Esophagus muscularis mucosa (tissue), 4 donors: ENCODE measurements at regions not wholly inside any gene's neighbourhood (a gene's known extent, or its start where the extent isn't known, plus 50 kb on each side); places are given as distances from the start of the nearest gene placed in this dataset.

Experiments
- DNase-seq: peaks from one replicate; pipeline ENCODE4 v3.0.0-alpha.2; 2017; ENCODE audit errors: extremely low spot score
- H3K27ac ChIP-seq, 4 donors: fragments of 200-600 bp; sonication (generic); replicated peaks in 1 of 4; 1 replicate in 3 of 4; 2 replicates in 1 of 4; pipeline ENCODE4 v1.5.1; 2016 to 2019; ENCODE audit warnings: mild to moderate bottlenecking in 1 of 4
- H3K27me3 ChIP-seq, 4 donors: fragments of 200-600 bp; sonication (generic); one replicate each; pipeline versions ENCODE4 v1.5.1 to v1.6.0; 2016 to 2019
- H3K36me3 ChIP-seq, 4 donors: fragments of 200-600 bp; sonication (generic); one replicate each; pipeline ENCODE4 v1.5.1; 2016 to 2019
- H3K4me1 ChIP-seq, 4 donors: fragments of 200-600 bp; sonication (generic); one replicate each; pipeline ENCODE4 v1.5.1; 2016 to 2019
- H3K4me3 ChIP-seq, 4 donors: fragments of 200-600 bp; sonication (generic); 1 replicate in 2 of 4; 2 replicates in 2 of 4; pipeline ENCODE4 v1.5.1; 2016 to 2019; ENCODE audit warnings: mild to moderate bottlenecking in 4 of 4, moderate library complexity in 1 of 4
- H3K9me3 ChIP-seq, 4 donors: fragments of 200-600 bp; sonication (generic); 1 replicate in 3 of 4; 2 replicates in 1 of 4; pipeline ENCODE4 v1.5.1; 2016 to 2019
- EP300 ChIP-seq: sonication (generic); formaldehyde crosslinking; IDR thresholded peaks from one replicate; pipeline ENCODE4 v1.6.1; 2017; ENCODE audit warnings: antibody characterized with exemption
- POLR2A ChIP-seq: fragments of 450-650 bp; IDR thresholded peaks from one replicate; pipeline ENCODE4 v1.6.1; 2017; ENCODE audit warnings: antibody characterized with exemption, moderate library complexity, mild to moderate bottlenecking, low read depth
- POLR2AphosphoS5 ChIP-seq, 2 donors: sonication (generic); formaldehyde crosslinking; IDR thresholded peaks; one replicate each; pipeline ENCODE4 v1.6.1; 2017; ENCODE audit warnings: antibody characterized with exemption in 2 of 2
- WGBS: methylation state at CpG from one replicate; pipeline ENCODE4 v1.1.5; 2018; 5-methylcytosine and 5-hydroxymethylcytosine counted together
- intact Hi-C: fragments of 100-400 bp; cut with DNase I; formaldehyde crosslinking; loops from one replicate; pipeline ENCODE4 v1.15.1; 2023
- TF ChIP-seq, protein P1 (sequence below), 3 experiments: fragments of 200-600 bp in 2 of 3; fragments of 450-650 bp in 1 of 3; sonication (generic) in 2 of 3; IDR thresholded peaks; one replicate each; pipeline ENCODE4 v1.5.1; 2017 to 2019; ENCODE audit warnings: antibody characterized with exemption in 3 of 3, mild to moderate bottlenecking in 2 of 3, moderate library complexity in 1 of 3

DNA sequence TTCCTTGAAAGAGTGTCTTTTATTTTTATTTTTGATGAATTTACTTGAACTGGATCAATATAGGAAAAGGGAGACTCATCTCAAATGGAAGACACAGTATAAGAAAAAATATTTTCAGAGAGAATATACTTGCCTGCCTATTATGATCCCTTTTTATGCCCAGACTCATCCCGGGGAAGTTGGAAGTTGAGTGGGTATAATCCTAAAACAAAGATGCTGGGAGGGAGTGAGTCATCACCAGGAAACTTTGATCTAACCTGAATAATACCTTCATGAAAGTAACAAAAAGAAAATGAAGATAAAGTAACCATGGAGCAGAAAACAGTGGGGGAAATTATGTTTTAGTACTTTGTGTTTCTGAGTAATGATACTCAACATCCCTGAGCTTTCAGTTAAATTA is 1514.0 kb downstream of the FAM181B start:
- 93% methylated on average over 1 of the region's 1 CpG for WGBS
- TF ChIP-seq POLR2AphosphoS5 (IDR thresholded peaks at IDR 0.05) (no peak), EP300 (no peak), POLR2A (no peak)
- TF ChIP-seq, protein P1, sequence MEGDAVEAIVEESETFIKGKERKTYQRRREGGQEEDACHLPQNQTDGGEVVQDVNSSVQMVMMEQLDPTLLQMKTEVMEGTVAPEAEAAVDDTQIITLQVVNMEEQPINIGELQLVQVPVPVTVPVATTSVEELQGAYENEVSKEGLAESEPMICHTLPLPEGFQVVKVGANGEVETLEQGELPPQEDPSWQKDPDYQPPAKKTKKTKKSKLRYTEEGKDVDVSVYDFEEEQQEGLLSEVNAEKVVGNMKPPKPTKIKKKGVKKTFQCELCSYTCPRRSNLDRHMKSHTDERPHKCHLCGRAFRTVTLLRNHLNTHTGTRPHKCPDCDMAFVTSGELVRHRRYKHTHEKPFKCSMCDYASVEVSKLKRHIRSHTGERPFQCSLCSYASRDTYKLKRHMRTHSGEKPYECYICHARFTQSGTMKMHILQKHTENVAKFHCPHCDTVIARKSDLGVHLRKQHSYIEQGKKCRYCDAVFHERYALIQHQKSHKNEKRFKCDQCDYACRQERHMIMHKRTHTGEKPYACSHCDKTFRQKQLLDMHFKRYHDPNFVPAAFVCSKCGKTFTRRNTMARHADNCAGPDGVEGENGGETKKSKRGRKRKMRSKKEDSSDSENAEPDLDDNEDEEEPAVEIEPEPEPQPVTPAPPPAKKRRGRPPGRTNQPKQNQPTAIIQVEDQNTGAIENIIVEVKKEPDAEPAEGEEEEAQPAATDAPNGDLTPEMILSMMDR (IDR thresholded peaks at IDR 0.05), result no peak
- intact Hi-C loops, result no loop called here
- Histone ChIP-seq H3K4me3 (no peak overlapping the region), H3K27ac (no peak overlapping the region), H3K9me3 (no peaks in the 10 kb centered on the region), H3K36me3 (no peaks in the 10 kb centered on the region), H3K4me1 (no peaks in the 10 kb centered on the region), H3K27me3 (no peaks in the 10 kb centered on the region)
- DNase-seq, result no peak

DNA sequence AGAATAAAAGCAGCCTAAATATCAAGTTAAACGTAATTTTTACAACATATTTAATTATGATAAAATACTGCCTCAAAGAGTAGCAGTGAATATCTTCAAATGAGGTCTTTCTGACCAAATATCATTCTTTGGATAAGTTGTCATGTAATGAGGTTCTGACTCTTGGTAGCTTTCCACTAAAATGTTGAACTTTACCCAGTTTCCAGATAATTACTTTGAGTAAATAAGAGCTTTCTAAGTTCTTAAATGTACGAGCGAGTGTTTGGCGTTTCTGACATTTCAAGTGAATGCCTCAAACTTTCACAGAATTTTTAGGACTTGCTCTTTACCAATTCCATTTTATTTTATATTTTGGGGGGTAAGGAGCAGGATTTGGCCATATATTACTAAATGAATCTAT is 1515.2 kb downstream of the FAM181B start:
- H3K27me3 ChIP-seq, result no peaks in the 10 kb centered on the region
- TF ChIP-seq, protein P1 (IDR thresholded peaks at IDR 0.05), result no peak
- TF ChIP-seq POLR2AphosphoS5 (IDR thresholded peaks at IDR 0.05) (no peak), EP300 (no peak), POLR2A (no peak)
- H3K4me3 ChIP-seq, result no peak overlapping the region
- no peak overlapping the region for H3K27ac ChIP-seq
- intact Hi-C loops, result no loop called here
- DNase-seq, result no peak
- no peaks in the 10 kb centered on the region for H3K9me3 ChIP-seq
- H3K36me3 ChIP-seq, result no peaks in the 10 kb centered on the region
- WGBS, result 85% methylated on average over 4 of the region's 4 CpGs
- no peaks in the 10 kb centered on the region for H3K4me1 ChIP-seq

GRCh38 chr11:81211050-81211449 is 1522.6 kb downstream of the FAM181B start:
- Histone ChIP-seq H3K4me1 (no peaks in the 10 kb centered on the region), H3K36me3 (no peaks in the 10 kb centered on the region), H3K27ac (no peak overlapping the region), H3K4me3 (no peak overlapping the region), H3K9me3 (no peaks in the 10 kb centered on the region), H3K27me3 (no peaks in the 10 kb centered on the region)
- intact Hi-C loops, result no loop called here
- WGBS, result 82% methylated on average over 4 of the region's 4 CpGs
- TF ChIP-seq POLR2AphosphoS5 (IDR thresholded peaks at IDR 0.05) (no peak), POLR2A (no peak), EP300 (no peak)
- TF ChIP-seq, protein P1 (IDR thresholded peaks at IDR 0.05), result no peak
- DNase-seq, result no peak

DNA sequence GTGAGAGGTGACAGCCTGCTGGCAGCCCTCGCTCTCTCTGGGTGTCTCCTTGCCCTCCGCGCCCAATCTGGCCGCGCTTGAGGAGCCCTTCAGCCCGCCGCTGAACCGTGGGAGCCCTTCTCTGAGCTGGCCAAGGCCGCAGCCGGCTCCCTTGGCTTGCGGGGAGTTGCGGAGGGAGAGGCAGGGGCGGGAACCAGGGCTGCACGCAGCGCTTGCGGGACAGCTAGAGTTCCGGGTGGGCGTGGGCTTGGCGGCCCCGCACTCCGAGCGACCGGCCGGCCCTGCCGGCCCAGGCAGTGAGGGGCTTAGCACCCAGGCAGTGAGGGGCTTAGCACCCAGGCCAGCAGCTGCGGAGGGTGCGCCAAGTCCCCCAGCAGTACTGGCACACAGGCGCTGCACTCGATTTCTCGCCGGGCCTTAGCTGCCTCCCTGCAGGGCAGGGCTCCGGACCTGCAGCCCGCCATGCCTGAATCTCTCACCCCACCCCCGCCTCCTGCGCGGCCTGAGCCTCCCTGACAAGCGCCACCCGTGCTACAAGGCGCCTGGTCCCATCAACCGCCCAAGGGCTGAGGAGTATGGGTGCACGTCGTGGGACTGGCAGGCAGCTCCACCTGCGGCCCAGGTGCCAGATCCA is 1526.1 kb downstream of the FAM181B start:
- no peaks in the 10 kb centered on the region for H3K4me1 ChIP-seq
- no peak overlapping the region for H3K27ac ChIP-seq
- whole genome bisulfite sequencing, result 92% methylated on average over 18 of the region's 43 CpGs
- H3K9me3 ChIP-seq, result no peaks in the 10 kb centered on the region
- no peaks in the 10 kb centered on the region for H3K36me3 ChIP-seq
- no peaks in the 10 kb centered on the region for H3K27me3 ChIP-seq
- H3K4me3 ChIP-seq, result no peak overlapping the region
- no peak for DNase-seq
- TF ChIP-seq, protein P1 (IDR thresholded peaks at IDR 0.05), result no peak
- TF ChIP-seq POLR2A (no peak), POLR2AphosphoS5 (IDR thresholded peaks at IDR 0.05) (no peak), EP300 (no peak)
- intact Hi-C loops, result no loop called here

DNA sequence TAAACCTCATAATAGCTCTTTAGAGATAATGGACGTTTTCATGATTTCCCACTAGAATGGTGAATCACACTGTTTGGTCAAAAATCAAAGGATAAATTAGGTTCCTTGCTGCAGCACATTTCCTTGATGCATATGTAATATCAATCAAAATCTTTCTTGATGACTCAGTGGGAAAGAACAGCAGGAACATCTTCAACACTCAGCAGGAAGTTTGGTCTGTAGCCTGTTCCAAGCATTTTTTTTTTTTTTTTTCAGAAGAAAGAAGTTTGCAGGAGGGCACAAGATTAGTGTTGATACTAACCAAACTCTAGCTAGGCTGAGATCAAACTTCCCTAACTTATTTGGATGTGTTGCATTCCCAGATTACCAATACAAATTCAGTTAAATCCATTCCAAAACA is 1529.8 kb downstream of the FAM181B start:
- Histone ChIP-seq H3K27ac (no peak overlapping the region), H3K4me1 (no peaks in the 10 kb centered on the region), H3K9me3 (no peaks in the 10 kb centered on the region), H3K36me3 (no peaks in the 10 kb centered on the region), H3K4me3 (no peak overlapping the region), H3K27me3 (no peaks in the 10 kb centered on the region)
- WGBS, result 64% methylated on average over 1 of the region's 1 CpG
- intact Hi-C loops, result no loop called here
- TF ChIP-seq POLR2A (no peak), EP300 (no peak), POLR2AphosphoS5 (IDR thresholded peaks at IDR 0.05) (no peak)
- TF ChIP-seq, protein P1 (IDR thresholded peaks at IDR 0.05), result no peak
- DNase-seq, result no peak
